ENCODE measurements at regions not wholly inside any gene's neighbourhood (a gene's known extent, or its start where the extent isn't known, plus 50 kb on each side); places are given as distances from the start of the nearest gene placed in this dataset.
A peak's percentile ranks its signal among the peaks of the same experiment; 100 is the strongest.

DNA sequence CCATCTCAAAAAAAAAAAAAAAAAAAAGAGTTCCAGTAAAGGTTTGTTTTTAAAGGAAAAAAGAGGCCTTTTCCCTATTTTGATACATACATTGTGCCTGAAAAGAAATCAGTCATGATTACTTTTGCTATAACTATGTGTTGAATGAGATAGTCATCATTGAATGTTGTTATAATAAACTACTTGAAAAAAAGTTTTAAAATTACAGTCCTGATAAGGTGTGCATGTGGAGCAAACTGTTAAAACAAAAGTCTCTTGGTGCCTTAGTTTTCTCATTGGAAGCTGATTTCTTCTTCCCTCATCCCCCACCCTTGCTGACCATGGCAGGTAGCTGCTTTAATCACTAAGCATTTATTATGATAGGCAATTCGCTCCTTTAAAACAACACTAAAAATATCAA is 172.3 kb upstream of the TBCA start:
- DNase-seq (ENCODE audit: low read depth) = no peak

DNA sequence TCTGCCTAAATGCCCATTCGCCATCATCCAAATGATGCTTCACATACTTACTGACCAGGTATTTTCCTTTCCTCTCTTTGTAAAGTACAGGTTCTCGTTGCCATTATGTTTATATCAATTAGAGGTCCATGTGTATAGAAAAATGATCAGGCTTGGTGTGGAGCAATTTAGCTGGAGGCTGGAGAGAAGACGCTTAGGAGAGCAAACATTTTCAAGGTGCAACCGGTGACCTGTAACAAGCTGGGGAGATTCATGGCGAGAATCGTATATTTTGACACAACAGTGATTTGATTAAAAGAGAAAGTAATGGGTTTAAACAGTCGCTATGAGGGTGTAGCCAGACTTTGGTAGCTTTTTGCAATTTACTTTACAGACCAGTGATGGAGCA is 170.9 kb upstream of the TBCA start:
- no peak for DNase-seq (ENCODE audit: low read depth)

DNA sequence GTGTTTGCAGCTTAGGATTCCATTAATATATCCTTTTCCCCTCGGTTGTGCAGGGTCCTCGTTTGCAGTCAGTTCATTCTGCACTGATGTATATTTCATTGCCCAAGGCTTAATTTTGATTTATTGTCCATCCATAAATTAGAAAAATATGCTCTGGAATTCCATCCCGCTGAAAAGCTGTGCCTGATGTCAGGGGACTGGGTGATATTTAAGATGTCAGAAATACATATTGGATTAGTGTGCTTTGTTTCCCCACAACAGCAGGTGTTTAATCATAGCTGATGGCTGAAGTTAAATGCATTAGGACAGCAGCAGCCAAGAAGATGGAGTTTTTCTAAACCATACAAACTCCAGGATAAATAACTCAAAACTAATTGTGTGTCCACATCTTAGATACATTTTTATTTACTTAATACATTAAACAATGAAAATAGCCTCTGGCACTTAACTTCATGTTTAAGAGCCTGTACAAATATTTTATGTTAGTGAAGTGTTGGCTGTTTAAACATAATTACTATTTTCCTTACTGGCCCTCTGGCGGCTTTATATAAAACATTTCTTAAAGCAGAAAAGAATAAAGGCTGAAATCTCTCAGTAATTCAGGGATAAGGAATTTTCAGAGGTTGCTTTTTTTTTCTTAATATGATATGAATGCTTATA is 170.4 kb upstream of the TBCA start:
- no peak for DNase-seq (ENCODE audit: low read depth)

DNA sequence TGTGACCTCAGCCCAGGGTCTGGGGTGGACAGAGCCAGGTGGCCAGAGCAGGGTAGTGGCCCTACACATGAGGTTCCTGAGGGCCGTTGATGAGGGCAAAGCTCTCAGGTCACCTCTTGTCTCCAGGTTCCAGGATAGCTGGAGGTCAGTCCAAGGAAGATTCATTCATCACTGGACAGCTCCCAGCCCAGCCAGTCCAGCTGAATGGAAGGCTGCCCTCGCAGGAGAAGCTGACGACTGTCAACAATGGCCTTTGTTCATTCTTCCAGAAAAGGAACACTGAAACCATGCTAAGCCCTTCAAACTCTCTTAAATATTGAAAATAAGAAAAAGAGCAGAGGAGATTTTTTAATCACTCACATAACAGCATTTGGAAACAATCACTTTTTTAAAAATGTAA is 169.7 kb upstream of the TBCA start:
- DNase-seq (ENCODE audit: low read depth) = no peak

DNA sequence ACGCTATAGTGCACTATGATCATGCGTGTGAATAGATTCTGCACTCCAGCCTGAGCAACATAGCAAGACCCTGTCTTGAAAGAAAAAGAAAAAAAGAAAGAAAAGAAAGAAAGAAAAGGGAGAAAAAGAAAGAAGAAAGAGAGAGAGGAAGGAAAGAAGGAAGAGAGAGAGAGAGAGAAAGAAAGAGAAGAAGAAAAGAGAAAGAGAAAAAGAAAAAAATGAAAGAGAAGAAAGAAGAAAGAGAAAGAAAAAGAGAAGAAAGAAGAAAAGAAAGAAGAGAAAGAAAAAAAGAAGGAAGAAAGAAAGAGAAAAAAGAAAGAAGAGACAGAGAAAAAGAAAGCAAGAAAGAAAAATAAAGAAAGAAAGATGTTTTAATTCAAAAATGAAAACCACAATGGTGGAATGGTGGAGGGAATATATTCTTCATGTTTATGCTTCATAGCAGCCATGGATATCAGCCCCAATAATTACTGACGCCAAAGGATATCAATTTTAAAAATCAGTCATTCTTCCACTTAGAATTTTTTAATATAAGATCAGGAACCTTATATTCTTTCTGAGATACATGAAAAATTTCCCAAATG is 168.7 kb upstream of the TBCA start:
- no peak for DNase-seq (ENCODE audit: low read depth)

DNA sequence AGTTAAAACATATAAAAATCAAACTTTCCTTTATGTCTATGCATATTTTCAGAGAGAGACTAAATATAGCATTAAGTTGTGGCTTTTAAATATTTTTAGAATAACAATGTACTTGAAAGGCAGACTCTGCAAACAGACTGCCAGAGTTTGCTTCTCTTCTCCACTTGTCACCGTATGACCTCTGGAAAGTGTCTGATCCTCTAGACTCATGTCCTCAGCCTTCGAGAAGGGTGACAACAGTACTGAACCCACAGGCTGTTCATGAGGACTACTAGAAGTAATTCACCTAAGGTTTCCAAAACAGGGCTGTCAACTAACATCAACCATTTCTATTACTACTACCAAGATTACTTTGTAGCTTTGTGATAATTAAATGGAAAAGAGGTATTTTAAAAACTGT is 167.7 kb upstream of the TBCA start:
- DNase-seq (ENCODE audit: low read depth) = no peak

DNA sequence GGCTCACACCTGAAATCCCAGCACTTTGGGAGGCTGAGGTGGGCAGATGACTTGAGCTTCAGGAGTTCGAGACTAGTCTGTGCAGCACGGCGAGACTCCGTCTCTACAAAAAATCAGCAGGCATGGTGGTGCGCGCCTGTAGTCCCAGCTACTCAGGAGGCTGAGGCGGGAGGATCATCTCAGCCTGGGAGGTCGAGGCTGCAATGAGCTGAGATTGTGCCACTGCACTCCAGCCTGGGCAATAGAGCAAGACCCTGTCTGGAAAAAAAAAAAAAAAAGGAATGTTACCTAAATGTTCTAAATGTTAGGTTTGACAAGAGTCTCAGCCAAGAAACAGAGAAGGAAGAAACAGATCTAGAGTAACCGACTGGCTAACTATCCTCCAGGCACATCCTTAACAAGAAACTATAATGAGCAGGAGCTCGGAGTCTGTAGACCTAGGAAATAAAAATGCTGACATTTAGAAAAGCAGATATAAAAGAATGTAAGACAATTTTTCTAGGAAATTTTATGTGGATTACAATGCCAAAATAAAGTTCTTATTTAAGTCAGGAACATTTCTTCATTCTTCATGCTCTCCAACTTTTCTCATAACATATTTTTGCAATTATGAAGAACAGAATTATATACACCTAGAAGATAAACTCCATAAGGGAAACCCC is 166.6 kb upstream of the TBCA start:
- DNase-seq (ENCODE audit: low read depth) = no peak

DNA sequence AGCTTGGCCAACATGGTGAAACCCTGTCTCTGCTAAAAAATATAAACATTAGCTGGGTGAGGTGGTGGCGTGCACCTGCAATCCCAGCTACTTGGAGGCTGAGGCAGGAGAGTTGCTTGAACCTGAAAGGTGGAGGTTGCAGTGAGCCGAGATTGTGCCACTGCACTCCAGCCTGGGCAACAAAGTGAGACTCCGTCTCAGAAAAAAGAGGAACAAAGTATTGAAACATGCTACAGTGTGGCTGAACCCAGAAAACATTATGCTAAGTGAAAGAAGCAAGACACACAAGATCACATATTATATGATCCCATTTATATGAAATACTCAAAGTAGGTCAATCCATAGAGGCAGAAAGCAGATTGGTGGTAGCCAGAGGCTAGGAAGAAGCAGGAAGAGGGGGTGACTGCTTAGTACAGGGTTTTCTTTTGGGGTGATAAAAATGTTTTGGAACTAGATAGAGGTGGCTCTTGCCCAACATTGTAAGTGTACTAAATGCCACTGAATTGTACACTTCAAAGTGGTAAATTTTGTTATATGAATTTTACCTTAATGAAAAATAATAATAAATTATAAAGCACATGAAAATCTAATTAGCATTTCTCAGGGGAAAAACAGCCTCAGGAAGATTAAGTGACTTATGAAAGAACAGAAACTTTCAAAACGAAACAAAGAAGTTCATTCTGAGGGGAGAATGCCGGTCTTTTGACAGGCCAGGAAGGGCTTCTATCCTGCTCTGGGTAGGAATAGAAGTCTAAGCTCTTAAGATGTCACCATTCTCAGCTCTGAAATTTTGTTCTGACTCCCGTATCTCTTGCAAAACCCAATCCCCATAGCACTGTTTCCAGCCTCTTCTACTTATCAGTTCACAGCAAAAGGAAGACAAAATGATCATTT is 161.1 kb upstream of the TBCA start:
- no peak for DNase-seq (ENCODE audit: low read depth)

DNA sequence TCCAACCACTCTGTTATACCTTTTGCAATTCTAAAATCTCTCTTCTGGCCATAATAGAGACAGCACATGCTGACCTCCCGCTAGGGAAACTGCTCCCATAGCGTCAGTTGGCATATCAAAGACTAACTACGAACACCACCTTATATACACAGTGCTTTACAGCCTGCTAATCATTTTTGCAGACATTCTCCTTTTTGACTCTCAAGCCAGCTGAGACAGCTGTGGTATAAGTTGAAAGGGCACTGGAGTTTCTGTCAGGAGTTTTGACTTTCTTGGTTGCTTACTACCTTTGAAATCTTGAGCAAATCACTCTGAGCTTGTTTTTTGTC is 160.2 kb upstream of the TBCA start:
- no peak for DNase-seq (ENCODE audit: low read depth)

DNA sequence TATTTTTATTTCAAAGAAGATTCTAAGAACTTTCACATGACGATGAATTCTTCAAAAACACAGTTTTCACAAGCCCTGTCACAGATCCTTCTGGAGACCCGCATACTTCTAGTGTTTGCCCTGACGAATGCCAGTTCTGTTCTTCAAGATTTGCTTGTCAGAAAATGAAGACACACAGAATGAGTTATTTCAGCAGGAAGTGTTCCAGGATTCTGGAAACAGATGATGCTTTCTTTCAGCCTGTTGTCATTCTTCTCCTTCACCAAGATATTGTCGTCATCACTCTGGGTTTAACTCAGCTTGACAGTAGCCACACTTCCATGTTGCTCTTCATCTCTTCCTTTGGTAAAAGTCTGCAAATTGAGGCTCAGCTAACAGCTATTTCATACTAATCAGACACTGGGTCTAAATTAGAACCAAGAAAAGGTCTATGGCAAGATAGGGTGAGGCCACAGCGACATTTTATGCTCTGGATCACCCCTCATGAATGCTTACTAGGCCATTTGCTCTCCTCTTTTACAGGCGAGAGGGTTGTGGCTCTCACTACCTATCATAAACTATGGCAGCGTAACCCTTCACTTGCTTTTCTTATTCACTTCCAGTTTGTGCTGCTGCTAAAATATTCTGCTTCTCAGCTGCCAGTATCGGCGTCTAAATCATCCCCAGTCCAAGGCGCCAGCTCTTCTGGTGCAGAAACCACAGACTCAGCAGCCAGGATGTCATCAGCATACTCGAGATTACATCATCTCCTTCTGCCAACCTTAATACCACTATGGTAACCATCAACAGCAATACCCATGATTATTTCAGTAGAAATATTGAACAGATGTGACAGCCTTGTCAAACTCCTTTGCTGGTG is 159.6 kb upstream of the TBCA start:
- peak; percentile 22 for DNase-seq (ENCODE audit: low read depth)

DNA sequence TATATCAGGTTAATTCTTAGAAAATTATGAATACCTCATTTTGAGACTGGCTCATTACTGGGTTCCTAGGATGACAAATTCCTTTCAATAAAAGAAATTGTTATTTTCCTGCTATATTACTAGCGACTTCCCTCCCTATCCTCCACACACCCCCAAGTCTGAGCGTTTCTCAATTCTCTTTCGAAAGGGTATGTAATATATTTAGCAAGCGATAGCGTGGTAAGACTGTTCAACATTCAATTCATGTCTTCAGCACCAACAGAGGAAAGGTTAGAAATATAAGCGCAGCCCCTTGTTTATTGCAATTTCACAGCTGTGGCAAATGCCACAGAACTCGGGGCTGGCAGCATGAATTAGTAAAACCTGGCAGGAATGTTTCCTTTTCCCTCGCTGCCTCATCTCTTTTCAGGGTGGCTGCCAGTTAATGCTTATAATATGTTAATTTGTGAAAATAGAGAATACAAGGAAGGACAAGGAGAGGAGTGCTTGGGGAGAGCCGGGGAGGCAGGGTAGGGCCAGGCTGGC is 152.7 kb upstream of the TBCA start:
- DNase-seq (ENCODE audit: low read depth) = no peak

DNA sequence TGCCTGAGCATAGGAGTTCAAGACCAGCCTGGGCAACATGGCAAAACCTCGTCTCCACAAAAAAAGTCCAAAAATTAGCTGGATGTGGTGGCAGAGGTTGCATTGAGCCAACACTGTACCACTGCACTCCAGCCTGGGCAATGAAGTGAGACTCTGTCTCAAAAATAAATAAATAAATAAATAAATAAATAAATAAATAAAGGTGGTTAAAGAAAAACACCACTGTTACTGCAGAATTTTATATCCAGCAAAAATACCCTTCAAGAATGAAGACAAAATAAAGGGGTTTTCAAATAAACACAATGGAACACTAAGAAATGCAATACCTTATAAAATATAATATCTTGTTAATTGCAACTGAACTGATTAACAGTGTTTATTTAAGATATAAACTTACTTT is 150.2 kb upstream of the TBCA start:
- DNase-seq (ENCODE audit: low read depth) = no peak

DNA sequence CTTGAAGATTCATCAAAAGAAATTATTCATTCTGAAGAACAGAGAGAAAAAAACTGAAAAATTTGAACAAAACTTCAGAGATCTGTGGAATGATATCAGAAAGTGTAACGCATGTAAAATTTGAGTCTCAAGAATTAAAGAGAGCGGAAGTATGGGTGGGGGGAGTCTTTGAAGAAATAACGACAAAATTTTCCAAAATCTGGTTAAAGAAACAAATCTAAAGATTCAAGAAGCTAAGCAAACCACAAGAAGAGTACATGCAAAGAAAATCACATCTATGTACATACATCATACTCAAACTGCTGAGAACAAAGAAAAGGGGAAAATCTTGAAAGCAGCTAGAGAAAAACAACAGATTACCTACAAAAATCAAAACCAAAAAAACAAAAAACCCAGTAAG is 149.4 kb upstream of the TBCA start:
- no peak for DNase-seq (ENCODE audit: low read depth)

DNA sequence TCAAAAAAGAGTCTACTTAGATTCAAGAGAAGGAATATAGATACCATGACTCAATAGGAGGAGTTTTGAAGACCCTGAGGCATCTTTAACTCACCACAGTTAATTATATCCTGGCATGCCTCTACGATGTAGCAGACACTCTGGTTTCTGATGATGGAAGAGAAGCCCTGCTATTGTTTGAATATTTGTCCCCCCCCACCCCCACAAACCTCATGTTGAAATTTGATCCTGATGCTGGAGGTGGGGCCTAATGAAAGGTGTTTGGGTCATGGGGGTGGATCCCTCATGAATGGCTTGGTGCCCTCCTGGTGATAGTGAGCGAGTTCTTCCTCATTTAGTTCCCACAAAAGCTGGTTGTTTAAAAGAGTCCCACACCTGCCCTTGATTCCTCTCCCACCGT is 147.9 kb upstream of the TBCA start:
- DNase-seq (ENCODE audit: low read depth) = peak; percentile 24

DNA sequence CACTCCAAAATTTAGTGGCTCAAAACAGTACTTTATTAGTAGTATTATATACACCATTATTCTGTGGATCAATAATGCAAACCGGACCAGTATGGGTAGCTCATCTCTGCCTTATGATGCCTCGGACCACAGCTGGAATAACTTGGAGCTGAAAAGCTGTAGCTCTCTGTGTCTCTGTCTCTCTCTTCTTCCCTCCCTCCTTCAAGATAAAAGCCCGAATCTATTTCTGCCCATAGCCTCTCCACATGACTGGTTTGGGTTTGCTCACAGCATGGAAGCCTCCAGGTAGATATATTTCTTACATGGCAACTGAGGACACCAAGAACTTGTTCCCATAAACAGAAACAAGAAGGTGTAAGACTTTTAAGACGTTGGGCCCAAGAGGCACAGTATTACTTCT is 147.5 kb upstream of the TBCA start:
- no peak for DNase-seq (ENCODE audit: low read depth)

DNA sequence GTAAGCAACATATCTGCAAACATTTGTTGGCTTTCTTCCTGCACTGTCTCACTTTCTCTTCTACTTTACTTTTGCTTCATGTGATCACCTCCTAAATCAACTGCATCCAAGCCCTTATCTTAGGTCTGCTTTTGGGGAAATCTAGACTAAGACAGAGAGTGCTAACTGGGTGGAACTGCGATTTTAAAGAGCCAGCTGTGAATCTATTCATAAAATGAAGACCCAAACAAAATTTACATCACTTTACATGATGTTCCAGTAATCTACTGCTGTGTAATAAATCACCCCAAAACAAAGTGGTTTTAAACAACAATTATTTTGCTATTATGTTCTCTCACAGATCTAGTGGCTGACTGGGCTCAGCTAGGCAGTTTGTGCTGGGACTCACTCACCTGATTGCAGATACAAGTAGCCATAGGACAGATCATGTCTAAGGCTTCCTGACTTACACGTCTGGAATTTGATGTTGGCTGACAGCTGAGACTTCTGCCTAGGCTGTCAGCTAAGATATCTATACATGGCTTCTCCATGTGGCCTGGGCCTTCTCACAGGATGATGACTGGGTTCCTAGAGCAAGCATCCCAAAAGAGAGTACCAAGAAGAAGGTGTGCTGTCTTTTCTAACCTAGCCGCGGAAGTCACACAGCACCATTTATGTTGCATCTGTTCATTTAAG is 145.1 kb upstream of the TBCA start:
- DNase-seq (ENCODE audit: low read depth) = no peak

DNA sequence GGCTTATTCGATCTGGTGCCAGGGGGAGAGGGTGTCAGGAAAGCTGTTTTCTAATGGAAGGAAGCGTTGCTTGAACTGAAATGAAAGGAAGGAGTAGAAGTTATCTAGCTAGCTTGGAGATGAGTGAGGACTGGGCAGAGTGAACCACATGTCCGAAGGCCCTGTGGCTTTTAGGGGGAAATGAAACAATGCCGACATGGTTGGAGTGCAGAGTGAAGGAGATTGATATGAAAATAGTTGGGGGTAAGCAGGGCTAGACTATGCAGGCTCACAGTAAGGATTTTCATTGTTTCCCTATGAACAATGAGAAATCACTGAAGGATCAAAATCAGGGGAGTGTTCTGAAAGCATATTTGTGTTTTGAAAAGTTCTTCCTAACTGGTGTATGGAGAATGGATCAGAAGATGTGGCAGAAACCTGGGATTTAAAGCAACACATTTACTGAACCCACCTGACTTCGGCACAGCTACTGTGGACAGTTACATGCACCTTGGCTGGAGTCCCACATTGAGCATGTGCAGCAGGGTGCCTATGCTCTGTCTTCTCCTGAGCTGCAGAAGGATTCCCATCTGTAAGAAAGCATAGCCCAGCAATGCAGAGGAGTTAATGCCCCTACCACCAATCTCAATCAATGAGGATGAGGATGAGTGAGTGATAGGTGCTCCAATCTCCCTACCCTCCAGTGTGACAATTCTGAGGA is 144.4 kb upstream of the TBCA start:
- no peak for DNase-seq (ENCODE audit: low read depth)

DNA sequence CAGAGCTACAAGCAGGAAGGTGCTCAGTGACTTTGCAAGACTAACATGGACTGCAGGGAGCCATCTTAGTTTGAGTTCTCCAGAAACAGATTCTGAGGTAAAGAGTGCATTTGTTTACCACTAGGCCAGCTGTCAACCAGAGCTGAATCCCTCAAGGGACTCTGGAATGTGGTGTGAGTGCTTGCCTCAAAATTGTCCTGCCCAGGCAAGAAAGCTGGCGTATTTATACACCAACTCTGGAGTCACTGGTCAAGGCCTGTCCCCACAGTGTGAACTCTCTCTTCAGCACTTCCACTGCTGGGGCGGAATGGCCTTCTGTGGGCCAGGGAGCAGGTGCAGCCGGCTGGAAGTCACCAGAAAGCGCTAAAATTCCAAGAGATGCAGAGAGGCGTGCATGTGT is 139.2 kb upstream of the TBCA start:
- no peak for DNase-seq (ENCODE audit: low read depth)

DNA sequence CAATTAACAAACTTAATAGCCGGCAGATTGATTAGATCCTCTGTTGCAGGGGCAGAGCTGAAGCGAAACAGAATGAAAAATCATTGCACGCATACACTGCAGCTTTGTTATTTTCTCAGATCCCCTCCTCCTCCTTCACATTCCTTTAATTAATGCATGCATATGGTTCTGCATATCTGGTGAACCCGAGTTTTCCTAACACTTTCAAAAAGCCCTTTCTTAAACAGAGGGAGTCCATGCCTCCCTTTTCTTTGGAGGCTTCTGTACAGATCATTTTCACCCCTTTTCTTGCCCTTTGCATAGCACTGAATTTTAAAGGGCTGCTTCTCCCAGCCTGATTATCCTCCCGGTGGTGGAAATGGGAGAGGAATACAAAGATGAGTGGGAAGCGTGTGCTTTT is 136.6 kb upstream of the TBCA start:
- DNase-seq (ENCODE audit: low read depth) = no peak

DNA sequence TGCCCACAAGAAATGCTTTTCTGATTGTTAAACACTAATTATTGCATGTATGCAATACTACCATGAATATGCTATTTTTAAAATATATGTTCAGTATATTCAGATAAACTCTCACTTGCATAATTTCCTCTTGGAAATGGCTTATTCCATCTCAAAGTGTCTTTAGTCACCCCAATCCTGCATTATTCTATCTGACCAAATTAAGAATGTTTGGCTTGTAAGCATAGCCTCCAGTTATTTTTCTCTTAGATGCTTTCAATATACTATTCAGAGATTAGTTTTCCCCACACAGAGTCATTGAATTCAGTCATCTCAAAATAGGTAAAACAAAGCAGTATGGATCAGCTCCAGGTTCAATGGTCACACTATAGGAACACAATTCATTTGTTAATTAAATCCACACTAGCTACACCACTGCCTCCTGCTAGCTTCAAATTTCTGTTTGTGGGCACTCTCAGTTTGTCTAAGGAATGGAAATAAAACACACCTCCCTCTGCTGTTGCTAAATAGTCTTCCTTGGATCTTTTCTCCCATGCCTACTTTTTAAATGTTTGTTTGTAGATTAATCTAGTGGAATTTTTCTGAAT is 134.6 kb upstream of the TBCA start:
- no peak for DNase-seq (ENCODE audit: low read depth)
